Activated T-cell treated with anti-CD3 and anti-CD28 coated beads for 24 hours (primary cell): ENCODE measurements at regions not wholly inside any gene's neighbourhood (a gene's known extent, or its start where the extent isn't known, plus 50 kb on each side); places are given as distances from the start of the nearest gene placed in this dataset.

ENCODE experiments used
- DNase-seq: peaks from one replicate; pipeline ENCODE4 v3.0.0-alpha.2; 2020; ENCODE audit warnings: low read depth

DNA sequence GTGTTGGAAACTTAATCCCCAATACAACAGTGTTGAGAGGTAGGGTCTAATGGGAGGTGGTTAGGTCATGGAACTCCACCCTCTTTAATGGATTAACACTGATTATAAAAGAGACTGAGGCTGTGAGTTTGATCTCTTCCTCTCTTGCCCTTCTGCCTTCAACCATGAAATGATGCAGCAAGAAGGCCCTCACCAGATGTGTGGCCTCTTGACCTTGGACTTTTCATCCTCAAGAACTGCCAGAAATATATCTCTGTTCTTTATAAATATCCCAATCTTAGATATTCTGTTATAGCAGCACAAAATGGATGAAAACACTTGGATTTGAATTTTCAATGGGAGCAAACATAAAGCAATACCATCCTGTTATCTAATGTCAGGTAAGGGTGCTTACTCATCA is 67.6 kb downstream of the NMUR2 start:
- no peak for DNase-seq

DNA sequence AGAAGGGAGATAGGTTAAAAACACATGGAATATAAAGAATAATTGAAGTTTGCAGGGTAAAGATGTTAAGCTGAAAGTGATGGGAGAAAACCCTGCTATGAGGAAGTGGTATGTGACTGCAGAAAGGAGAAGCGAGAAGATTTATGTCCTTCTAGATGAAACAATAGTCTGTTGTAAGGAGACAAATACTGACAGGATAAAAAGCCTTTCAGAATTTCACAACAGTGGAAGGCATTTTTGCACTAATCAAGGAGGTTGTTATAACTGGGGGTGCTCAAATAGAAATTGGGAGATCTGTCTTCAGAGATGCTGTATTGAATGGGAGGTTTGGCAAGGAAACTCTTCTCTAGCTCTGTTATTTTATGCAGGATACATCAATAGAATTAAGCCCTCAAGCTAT is 69.6 kb downstream of the NMUR2 start:
- no peak for DNase-seq

DNA sequence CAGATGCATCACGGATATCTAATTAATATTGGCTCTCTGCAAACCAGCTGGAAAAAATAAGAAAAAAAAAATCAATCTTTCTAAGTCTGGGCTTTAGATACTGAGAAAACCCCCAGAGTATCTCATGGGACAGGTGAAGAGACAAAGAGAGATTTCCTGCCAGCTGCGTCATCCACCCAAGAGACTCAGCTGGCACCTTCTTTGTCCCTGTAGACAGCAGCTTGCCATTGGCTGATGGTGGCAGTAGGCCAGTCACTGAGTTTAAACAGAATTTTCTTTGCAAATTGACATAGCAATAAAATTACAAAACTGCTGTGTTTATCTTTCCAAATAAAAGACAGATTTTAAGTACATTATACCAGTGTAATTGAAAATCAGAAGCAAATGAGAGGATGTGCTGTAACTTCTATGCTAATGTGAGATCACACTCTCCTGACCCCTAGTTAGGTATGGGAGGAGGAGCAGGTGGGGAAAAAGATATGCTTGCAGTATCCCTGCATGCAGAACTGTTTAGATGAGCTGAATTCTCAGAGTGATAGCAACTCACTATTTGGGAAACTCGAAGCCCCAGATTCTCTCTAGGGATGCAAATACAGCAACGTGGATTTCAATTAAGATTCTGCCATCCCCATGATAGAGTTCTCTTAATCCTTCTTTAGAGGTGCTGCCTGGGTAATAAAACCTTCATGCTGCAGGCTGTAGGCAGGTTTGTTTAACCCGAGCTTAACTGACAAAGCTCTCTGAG is 72.2 kb downstream of the NMUR2 start:
- DNase-seq, result no peak

DNA sequence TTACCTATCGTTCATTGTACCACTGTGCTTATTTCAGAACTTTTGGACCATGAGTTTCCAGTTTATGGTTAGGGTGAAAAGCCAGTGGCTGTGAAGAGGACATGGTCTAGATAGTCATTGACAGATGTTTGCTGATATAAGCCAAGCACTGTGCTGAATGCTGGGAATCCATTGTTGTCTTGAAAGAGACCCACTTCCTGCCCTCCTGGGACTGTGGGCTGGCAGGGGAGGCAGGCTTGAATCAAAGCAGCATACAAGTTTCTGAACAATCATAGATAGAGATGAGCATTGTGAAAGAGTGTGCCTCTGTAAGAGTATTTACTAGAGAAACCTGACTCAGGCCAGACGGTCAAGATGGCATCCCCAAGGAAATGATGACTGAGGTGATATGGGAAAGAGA is 73.4 kb downstream of the NMUR2 start:
- DNase-seq, result no peak

DNA sequence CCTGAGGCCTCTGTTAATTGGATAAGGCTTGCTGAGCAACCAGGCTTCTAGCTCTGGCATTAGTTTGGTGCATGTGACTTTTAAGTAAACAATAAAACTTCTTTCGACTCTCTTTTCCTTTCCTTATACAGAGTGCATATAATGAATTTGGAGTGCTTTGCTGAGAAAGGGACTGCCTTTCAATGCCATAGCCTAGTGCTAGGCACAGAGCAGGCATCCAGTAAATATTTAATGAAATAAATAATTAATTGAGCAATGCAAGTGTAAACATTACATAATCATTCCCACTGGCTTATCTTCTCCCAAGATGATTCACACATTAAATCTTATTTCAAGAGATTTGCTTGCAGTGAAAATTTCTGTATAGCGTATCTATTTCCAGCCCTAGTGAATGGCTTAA is 74.1 kb downstream of the NMUR2 start:
- DNase-seq, result no peak

DNA sequence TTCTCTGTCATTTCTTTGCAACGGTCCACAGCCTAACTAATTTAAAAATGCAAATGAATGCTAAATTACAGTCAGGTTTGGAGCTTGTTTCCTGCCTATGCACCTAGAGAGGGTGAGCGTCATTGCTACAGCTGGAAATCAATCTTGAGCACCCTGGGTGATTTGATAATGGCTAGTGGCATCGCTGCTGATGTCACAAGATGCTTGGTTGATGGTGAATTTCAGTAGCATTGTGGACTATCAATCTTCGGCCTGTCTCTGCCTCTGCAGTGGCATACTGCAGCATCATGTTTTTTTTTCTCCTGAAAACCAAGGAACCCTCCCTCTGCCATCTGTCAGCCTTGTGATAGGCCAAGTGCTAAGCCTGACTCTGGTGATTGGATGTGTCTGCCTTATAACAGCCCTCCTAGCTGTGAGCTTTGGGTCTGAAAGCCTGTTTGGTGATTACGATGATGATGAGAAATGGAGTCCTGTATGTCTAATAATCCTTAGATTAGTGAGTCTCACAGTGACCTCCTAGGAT is 75.3 kb downstream of the NMUR2 start:
- no peak for DNase-seq

DNA sequence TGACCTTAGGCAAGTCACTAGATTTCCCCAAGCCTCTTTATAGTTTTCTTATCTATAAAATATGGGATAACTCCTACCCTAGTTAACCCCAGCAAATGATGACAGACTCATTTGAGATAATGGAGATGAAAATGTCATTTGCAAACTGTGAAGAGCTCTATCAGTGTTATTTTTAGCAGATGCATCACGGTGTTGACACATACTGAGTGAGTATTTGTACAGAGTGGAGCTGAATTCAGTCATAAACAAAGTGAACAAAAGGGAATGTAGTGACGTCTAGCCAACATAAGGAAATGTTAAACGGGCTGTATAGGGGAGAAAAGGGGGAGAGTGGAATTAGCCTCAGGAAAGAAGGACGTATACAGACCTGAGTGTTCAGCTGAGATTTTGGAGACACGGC is 75.9 kb downstream of the NMUR2 start:
- DNase-seq, result no peak

DNA sequence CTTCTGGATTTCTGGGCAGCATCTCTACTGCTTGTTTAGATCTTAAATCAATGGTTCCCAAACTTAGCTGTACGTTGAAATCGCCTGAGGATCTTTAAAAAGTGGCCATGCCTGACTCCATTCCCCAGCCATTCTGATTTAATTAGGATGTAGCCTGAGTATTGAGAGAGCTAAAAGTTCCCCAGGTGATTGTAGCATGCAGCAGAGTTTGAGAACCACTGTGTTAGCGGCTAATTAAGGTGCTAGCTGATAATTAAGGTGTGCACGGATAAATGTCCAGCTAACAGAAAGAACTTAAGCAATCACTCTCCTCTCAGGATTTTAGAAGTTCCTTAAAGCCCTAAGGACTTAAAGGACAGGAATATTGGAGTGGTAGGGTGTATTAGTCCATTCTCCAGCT is 89.1 kb downstream of the NMUR2 start:
- DNase-seq, result no peak

DNA sequence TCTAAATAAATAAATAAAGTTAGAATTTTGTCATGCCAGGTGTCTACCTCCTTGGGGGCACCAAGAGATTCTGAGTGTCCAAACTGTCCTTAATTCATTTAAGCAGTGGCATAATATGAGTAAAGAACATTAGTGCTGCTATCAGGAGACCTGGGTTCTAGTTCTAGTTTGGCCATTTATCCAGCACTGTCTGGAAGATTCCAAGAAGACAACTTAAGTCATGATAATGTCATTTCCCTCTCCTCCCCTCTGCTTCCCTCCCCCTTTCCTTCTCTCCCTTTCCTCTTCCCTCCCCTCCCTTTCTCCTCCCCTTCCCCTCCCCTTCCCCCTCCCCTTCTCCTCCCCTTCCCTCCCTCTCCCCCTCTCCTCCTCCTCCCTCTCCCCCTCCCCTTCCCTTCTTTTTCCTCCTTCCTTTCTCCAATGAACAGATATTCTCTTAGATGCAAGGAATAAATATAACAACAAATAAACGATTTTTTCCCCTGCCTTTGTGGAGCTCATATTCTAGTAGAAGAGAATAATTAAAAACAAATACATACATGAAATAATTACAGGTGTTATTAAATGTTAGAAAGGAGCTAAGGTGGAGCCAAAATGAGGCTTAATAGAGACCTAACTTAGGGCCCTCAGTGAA is 90.8 kb downstream of the NMUR2 start:
- DNase-seq, result no peak

DNA sequence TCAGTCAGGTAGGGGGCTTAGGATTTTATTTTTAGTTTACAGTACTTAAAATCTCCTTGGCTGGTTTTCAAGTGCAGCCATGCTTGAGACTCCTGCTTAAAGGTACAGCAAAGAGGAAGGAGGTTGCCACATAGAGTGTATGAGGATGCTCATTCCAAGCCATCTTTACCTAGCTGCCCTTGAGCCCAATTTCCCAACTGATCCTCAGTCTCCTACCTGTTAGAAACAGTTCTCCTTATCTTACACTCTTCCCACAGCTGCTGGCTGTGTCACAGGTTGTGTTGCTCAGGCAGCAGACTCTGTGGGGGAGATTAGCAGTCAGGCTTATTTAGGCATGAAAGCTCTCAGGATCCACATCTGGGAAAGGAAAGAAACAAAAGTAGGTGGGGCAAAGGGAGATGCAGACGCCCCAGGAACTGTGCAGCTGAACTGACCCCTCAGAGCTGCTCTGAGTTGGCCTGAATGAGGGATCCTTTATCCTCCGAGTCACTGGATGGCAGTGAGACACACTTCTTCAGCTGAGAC is 95.1 kb downstream of the NMUR2 start:
- no peak for DNase-seq

DNA sequence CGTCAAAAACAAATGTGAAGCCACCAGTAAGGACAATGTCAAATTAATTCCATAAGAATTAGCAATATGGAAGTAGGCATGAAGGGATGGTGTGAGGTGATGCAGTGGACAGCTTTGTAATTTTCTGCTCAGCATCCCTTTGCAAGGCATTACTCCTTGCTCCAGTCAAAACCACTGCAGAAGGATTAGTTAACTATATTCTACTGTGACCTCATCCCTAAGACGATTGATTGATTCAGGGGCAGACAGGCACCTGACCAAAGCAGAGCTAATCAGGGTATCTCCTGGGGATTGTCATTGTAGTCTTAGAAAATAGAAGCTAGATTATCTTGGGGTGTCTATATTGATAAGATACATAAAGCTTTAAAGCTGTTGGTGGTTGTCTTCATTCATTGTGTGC is 98.7 kb downstream of the NMUR2 start:
- no peak for DNase-seq

DNA sequence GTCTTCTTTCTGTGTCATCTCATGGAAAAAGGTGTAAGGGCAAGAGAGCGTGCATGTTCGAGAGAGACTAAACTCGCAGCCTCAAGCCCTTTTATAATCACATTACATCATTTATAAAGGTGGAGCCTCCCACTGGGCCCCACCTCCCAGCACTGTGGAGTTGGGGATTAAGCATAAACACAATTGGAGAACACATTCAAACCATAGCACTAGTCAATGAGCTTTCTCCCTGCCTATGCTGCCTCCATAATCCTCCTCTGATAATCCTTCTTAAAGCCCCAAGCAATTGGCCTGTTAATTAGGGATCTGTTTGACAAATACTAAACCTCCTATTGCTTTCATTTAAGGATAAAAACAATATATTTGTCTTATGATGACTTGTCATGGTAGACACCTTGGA is 99.6 kb downstream of the NMUR2 start:
- no peak for DNase-seq

DNA sequence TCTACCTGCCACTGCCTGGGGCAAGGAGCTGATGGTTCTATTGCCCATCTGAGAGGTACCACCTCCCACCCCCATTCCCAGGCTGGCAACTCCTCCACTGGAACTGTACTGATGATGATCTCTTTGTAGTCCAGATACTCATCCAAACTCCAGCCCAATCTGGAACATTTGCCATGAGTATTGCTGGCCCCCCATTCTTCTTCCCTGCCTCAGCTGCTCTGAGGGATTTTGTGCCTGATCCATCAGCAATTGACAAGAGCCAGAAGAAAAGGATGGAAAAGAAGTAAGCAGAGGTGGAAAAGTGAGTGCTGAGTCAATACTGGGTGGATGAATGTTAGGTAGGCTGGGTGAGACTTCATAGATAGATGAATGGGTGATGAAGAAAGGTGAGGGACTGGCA is 101.2 kb downstream of the NMUR2 start:
- DNase-seq, result no peak

DNA sequence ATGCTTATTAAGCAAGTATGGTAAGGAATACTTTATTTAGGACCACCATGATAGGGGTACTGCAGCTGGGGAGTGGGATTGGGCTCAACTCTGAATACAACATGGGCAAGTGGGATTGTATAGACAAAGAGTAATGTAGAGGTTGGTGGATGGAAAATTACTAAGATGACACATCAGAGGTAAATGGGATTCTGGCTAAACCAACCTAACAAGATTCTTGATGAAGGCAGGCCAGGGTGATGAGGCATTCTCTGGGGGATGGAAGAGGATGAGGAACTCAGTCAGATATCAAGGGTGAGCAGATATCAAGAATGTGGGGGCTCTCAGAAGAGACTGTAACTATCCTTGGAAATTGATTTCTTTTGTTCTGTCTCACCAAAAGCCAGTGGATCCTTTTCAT is 107.2 kb downstream of the NMUR2 start:
- no peak for DNase-seq

DNA sequence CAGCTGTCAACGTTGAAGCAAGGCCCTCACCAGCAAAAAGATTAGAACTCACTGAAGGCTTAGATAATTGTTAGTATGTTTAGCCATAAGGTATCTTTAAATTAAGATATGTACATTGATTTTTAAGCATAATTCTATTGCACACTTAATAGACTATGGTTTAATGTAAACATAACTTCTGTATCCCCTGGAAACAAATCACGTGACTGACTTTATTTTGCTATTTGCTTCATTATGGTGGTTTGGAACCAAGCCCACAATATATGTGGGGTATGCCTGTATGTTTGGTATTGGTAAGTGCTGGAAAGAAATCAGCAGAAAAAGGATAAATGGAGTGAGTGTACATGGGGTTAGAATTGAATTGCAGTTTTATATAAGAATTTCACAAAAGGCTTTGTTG is 111.9 kb downstream of the NMUR2 start:
- no peak for DNase-seq

DNA sequence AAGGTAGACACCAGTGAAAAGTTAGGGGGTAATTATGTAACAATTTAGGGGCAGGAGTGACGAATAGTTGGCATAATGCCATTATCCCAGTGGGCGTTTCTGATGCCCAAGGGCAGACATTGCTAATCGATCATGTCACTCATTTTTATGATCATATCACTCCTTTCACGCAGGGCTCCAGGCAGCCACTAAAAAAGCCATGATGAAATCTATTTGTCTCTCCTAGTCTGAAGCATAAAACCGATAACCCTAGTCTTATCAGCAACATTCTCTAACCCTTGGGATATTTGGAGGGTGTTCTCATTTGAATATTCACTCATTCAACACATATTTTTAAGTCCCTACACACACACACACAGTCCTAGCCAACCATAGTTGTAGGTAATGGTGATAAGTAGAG is 114.9 kb downstream of the NMUR2 start:
- DNase-seq, result no peak

DNA sequence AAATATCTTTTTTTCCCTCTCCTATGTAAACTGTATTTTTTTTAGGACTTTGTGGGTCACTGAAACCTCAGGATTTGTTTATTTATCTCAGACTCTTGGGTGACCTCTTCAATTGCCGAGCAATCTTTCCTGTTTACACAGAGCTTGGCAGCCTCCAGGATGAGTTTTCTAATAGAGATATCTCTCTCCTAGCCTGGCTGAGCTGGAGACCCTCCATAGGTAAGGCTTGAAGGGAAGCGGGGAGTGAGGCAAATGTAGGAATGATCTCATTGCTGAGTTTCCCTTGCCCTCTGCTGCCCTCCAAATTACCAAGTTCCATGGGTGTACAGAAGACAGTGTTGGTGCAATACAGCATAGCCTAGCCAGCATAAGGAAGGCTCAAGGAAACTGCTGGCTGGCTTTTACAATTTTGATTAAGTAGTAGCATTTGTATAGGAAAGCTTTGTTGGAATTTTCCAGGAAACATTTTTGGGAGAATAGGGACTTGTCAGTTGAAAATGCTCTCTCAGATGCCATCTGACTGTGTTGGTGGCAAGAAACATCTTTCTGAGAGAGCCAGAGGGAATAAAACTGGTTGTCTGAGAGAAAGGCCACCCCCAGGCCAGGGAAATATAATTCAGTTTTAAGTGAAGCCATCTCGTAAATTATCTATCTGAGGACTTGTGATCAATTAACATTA is 116.0 kb downstream of the NMUR2 start:
- DNase-seq, result no peak

DNA sequence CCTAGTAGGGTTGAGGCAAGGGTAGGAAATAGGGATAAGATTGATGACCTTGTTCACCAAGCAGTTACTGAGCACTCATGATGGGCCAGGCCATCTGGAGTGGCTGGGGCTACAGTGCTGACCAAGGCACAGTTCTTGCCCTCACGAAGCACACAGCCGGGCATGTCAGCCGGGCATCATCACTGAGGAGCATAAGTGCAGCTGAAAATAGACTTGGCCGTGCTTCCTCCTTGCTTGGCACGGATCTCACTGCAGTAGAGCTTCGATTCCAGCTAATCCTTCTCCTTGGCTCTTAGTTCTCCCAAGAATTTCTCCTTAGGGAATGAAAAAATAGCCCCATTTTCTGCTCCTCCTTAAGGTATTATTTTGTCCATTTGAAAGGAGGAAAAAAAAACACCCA is 116.6 kb downstream of the NMUR2 start:
- no peak for DNase-seq

DNA sequence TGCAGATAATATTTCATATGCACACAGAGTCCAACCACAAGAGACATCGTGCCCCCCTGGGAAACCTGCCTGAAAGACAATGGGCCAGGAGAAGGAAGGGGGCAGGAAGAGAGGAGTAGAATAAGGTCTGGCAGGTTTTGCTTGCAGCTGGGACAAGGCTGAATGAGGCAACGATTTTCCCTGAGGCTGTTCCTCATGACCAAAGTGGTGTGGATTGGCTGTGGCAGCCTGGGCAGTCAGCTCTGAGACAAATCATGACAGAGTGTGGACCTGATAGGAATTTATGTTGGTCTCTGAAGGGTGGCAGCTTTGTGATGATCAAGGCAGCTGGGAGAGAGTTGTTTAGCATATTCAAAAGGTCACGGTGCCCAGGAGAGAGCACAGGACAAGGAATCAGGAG is 119.3 kb downstream of the NMUR2 start:
- no peak for DNase-seq

DNA sequence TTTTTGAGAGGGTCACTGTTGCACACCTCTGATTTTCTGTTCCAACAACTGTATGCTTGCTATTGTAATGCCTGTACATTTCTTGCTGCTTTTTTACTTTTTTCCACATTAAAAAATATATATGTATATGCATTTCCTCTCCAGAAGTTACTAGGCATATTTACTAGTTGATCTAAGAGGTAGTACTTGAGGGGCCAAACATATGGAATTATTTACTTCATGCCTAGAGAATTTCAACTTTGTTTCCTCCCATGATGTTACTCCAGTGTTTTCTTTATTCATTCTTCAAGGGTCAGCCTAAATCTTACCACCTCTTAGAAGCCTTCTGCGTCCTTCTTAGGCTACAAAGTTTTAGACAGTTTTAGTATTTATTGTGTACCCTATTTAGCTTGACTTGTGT is 122.7 kb downstream of the NMUR2 start:
- DNase-seq, result no peak

DNA sequence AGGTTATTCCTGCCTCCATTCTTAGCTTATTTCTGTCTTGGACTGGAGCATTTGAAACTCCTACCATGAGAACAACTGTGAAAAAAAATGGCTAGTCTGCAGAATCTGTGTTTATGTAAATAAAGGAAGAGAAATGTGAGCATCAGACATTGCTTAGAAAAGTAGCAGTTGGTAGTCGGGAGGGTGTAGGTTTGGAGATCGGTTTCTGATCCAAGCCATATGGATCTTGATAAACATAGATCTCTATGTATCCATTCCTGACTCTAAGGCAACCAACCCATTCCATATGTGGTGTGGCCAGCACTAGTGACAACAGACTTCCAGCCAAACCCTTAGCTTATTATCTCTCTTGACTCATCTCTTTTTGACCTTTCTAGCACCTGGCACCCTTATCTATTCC is 127.1 kb downstream of the NMUR2 start:
- no peak for DNase-seq

DNA sequence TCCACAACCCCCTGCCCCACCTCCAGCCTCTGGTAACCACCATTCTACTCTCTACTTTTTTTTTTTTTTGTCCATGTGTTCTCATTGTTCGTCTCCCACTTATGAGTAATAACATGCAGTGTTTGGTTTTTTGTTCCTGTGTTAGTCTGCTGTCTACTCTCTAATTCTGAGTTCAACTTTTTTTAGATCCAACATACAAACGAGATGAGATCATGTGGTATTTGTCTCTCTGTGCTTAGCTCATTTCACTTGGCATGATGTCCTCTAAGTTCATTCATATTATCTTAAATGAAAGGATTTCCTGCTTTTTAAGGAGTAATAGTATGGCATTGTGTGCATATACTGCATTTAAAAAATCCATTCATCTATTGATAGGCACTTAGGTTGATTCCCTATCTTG is 130.9 kb downstream of the NMUR2 start:
- DNase-seq, result no peak

DNA sequence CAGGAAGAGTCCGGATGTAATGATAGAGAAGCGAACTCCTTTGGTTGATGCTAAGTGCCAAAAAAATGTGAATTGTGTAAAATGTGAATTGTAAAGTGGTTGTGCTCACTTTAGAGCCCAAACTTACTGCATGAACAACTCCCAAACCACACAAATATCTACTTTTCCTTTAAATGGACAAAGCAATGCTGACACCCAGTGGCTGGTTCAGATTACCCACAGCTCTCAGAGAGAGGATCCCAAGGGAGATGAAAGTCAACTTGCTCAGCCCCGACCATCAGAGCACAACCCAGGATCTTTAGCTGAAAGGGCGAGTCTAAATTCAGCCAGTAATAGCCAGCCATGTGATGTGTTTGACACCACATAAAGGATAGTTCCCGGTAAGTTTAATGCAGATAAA is 133.7 kb downstream of the NMUR2 start:
- DNase-seq, result no peak
